Omental fat pad (tissue), 3 donors: ENCODE measurements at regions not wholly inside any gene's neighbourhood (a gene's known extent, or its start where the extent isn't known, plus 50 kb on each side); places are given as distances from the start of the nearest gene placed in this dataset.

Experiments
- ATAC-seq: fragments of 150-250 bp; one replicate; pipeline ENCODE4 v1.9.1; 2016; ENCODE audit warnings: mild to moderate bottlenecking, moderate library complexity; ENCODE audit not compliant: low FRiP score
- DNase-seq: peaks from one replicate; pipeline ENCODE4 v3.0.0-alpha.2; 2019; ENCODE audit warnings: low spot score
- TF ChIP-seq, protein P1 (sequence below), 3 donors: fragments of 450-650 bp; IDR thresholded peaks; one replicate each; pipeline ENCODE4 v1.5.1; 2016 to 2017; ENCODE audit warnings: antibody characterized with exemption in 3 of 3, mild to moderate bottlenecking in 3 of 3, moderate library complexity in 2 of 3

- ATAC-seq (no peak), DNase-seq (no peak)
- TF ChIP-seq, protein P1, sequence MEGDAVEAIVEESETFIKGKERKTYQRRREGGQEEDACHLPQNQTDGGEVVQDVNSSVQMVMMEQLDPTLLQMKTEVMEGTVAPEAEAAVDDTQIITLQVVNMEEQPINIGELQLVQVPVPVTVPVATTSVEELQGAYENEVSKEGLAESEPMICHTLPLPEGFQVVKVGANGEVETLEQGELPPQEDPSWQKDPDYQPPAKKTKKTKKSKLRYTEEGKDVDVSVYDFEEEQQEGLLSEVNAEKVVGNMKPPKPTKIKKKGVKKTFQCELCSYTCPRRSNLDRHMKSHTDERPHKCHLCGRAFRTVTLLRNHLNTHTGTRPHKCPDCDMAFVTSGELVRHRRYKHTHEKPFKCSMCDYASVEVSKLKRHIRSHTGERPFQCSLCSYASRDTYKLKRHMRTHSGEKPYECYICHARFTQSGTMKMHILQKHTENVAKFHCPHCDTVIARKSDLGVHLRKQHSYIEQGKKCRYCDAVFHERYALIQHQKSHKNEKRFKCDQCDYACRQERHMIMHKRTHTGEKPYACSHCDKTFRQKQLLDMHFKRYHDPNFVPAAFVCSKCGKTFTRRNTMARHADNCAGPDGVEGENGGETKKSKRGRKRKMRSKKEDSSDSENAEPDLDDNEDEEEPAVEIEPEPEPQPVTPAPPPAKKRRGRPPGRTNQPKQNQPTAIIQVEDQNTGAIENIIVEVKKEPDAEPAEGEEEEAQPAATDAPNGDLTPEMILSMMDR (IDR thresholded peaks at IDR 0.05): no peak
These were observed 1074.4 kb upstream of the PRR20A start for GRCh38 chr13:56066321-56066720.

DNA sequence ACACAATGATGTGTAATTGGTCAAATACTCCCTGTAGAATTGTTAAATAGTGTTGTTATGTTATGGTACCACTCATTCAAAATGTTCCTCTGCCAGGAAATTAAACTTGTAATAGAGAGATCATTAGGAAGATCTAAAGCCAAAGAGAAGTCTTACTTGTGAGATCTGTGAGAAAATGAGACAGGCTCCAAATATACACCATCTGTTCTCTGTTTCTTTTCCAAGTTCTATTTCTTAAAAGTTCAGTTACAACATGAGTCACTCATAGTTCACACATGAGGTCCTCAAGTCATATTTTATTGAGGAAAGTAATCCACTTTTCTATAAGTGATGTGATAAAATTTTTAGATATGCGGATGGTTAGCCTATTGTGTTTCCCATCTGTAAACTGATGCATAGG is 1038.1 kb upstream of the PRR20A start:
- ATAC-seq (no peak), DNase-seq (no peak)
- TF ChIP-seq, protein P1 (IDR thresholded peaks at IDR 0.05): no peak

- ATAC-seq (no peak), DNase-seq (no peak)
- TF ChIP-seq, protein P1 (IDR thresholded peaks at IDR 0.05): no peak
These were observed 1030.0 kb upstream of the PRR20A start for GRCh38 chr13:56110751-56111150.

GRCh38 chr13:56134524-56134923 is 1006.2 kb upstream of the PRR20A start:
- DNase-seq (no peak), ATAC-seq (no peak)
- TF ChIP-seq, protein P1 (IDR thresholded peaks at IDR 0.05): no peak

DNA sequence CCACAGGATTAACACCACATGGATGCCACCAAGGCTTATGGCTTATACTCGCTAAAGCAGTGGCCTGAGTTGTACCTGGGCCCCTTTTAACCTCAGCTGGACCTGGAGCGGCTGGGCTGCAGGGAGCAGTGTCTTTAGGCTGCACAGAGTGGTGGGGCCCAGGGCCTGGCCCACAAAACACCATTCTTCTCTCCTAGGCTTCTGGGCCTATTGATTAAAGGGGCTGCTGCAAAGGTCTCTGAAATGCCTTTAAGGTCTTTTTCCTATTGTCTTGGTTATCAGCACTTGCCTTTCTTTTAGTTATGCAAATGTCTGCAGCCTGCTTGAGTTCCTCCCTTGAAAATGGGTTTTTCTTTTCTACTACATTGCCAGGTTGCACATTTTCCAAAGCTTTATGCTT is 973.9 kb upstream of the PRR20A start:
- TF ChIP-seq, protein P1 (IDR thresholded peaks at IDR 0.05): no peak
- ATAC-seq: no peak
- no peak for DNase-seq

GRCh38 chr13:56168581-56168980 is 972.1 kb upstream of the PRR20A start:
- no peak for DNase-seq
- TF ChIP-seq, protein P1 (IDR thresholded peaks at IDR 0.05): no peak

DNA sequence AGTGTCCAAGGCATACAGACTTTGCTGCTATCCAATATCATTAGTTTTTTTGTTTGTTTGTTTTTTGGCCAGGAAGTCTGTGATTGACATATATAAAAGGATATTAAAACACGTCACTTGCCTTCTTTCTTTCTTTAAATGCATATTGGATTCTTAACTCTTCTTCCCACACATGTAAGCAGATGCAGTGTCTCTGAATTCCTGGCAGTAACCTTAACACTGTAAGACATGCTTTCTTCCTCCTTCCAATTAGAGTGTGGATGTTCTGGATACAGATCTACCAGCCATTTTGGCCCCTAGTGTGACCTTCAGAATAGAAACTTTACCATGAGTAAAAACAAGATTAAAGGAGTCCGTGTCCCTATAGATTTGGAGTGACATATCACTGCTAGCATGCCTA is 967.4 kb upstream of the PRR20A start:
- no peak for ATAC-seq
- TF ChIP-seq, protein P1 (IDR thresholded peaks at IDR 0.05): no peak
- DNase-seq: no peak

More at GRCh38 chr13:56168581-56168980, 972.1 kb upstream of the PRR20A start:
- ATAC-seq: no peak
